Liver (tissue), 8 donors: ENCODE measurements at regions not wholly inside any gene's neighbourhood (a gene's known extent, or its start where the extent isn't known, plus 50 kb on each side); places are given as distances from the start of the nearest gene placed in this dataset.

ENCODE experiments used
- DNase-seq: peaks from one replicate; pipeline ENCODE4 v3.0.0-alpha.2; 2017; ENCODE audit warnings: low spot score
- H3K27ac ChIP-seq, 2 donors: one replicate each; pipeline ENCODE4 v1.7.0; 2013; ENCODE audit warnings: inconsistent platforms in 2 of 2, low read length in 2 of 2, control low read depth in 1 of 2, low read depth in 1 of 2, mild to moderate bottlenecking in 1 of 2
- H3K27me3 ChIP-seq, 4 donors: one replicate each; pipeline versions ENCODE4 v1.6.1 to v1.7.0; 2013; ENCODE audit warnings: low read length in 3 of 4, inconsistent platforms in 1 of 4, mild to moderate bottlenecking in 1 of 4, moderate library complexity in 1 of 4; ENCODE audit not compliant: control insufficient read depth in 4 of 4, insufficient read depth in 4 of 4
- H3K36me3 ChIP-seq, 4 donors: one replicate each; pipeline versions ENCODE4 v1.6.1 to v1.7.0; 2013; ENCODE audit warnings: low read length in 3 of 4, mild to moderate bottlenecking in 3 of 4, low read depth in 1 of 4, moderate library complexity in 1 of 4; ENCODE audit not compliant: control insufficient read depth in 4 of 4, insufficient read depth in 3 of 4
- H3K4me1 ChIP-seq, 4 donors: one replicate each; pipeline versions ENCODE4 v1.6.1 to v1.7.0; 2013; ENCODE audit warnings: low read length in 3 of 4, mild to moderate bottlenecking in 3 of 4, moderate library complexity in 1 of 4; ENCODE audit not compliant: control insufficient read depth in 4 of 4, insufficient read depth in 4 of 4
- H3K4me3 ChIP-seq, 3 donors: one replicate each; pipeline versions ENCODE4 v1.6.1 to v1.7.0; 2013; ENCODE audit warnings: low read length in 3 of 3, control low read depth in 1 of 3, low read depth in 1 of 3, mild to moderate bottlenecking in 1 of 3
- H3K9ac ChIP-seq, 2 donors: one replicate each; pipeline ENCODE4 v1.7.0; 2013; ENCODE audit warnings: low read length in 2 of 2, mild to moderate bottlenecking in 2 of 2, moderate library complexity in 2 of 2, control low read depth in 1 of 2, low read depth in 1 of 2
- H3K9me3 ChIP-seq, 4 donors: one replicate each; pipeline versions ENCODE4 v1.6.1 to v1.7.0; 2013; ENCODE audit warnings: low read length in 3 of 4; ENCODE audit not compliant: control insufficient read depth in 4 of 4
- CTCF ChIP-seq: fragments of 150-350 bp; IDR thresholded peaks from 2 replicates; pipeline ENCODE4 v1.5.1; 2017; ENCODE audit warnings: improper control_type of control experiment, low read depth, low read length; ENCODE audit not compliant: missing input control
- EGR1 ChIP-seq, 2 donors: IDR thresholded peaks; 2 replicates each; pipeline ENCODE4 v1.6.1; 2016 to 2018; ENCODE audit warnings: antibody characterized with exemption in 2 of 2, low read depth in 2 of 2
- FOXA1 ChIP-seq: IDR thresholded peaks from 2 replicates; pipeline ENCODE4 v1.6.1; 2016; ENCODE audit warnings: antibody characterized with exemption
- FOXA2 ChIP-seq: IDR thresholded peaks from 2 replicates; pipeline ENCODE4 v1.6.1; 2016; ENCODE audit warnings: antibody characterized with exemption
- GABPA ChIP-seq, 2 donors: IDR thresholded peaks in 1 of 2; conservative IDR thresholded peaks in 1 of 2; 2 replicates each; pipeline ENCODE4 v1.6.1; 2016; ENCODE audit warnings: antibody characterized with exemption in 2 of 2, mild to moderate bottlenecking in 1 of 2, moderate library complexity in 1 of 2
- HNF4A ChIP-seq, 2 donors: conservative IDR thresholded peaks; 2 replicates each; pipeline ENCODE4 v1.6.1; 2016; ENCODE audit warnings: antibody characterized with exemption in 2 of 2, mild to moderate bottlenecking in 2 of 2
- HNF4G ChIP-seq: IDR thresholded peaks from 2 replicates; pipeline ENCODE4 v1.6.1; 2016; ENCODE audit warnings: antibody characterized with exemption
- JUND ChIP-seq, 2 donors: IDR thresholded peaks; 2 replicates each; pipeline ENCODE4 v1.6.1; 2016; ENCODE audit warnings: antibody characterized with exemption in 2 of 2
- MAX ChIP-seq: IDR thresholded peaks from 2 replicates; pipeline ENCODE4 v1.6.1; 2016; ENCODE audit warnings: antibody characterized with exemption
- NR2F2 ChIP-seq: IDR thresholded peaks from 2 replicates; pipeline ENCODE4 v1.6.1; 2016; ENCODE audit warnings: antibody characterized with exemption
- RAD21 ChIP-seq, 2 donors: IDR thresholded peaks; 2 replicates each; pipeline ENCODE4 v1.6.1; 2016; ENCODE audit warnings: antibody characterized with exemption in 2 of 2, mild to moderate bottlenecking in 2 of 2
- RXRA ChIP-seq, 2 donors: IDR thresholded peaks; 2 replicates each; pipeline ENCODE4 v1.6.1; 2017 to 2018; ENCODE audit warnings: antibody characterized with exemption in 2 of 2, mild to moderate bottlenecking in 1 of 2
- SP1 ChIP-seq: IDR thresholded peaks from 2 replicates; pipeline ENCODE4 v1.6.1; 2018; ENCODE audit warnings: antibody characterized with exemption, mild to moderate bottlenecking
- TAF1 ChIP-seq: conservative IDR thresholded peaks from 2 replicates; pipeline ENCODE4 v1.6.1; 2016; ENCODE audit warnings: antibody characterized with exemption, mild to moderate bottlenecking
- YY1 ChIP-seq: IDR thresholded peaks from 2 replicates; pipeline ENCODE4 v1.6.1; 2016; ENCODE audit warnings: antibody characterized with exemption, mild to moderate bottlenecking
- WGBS: extraction: QIAGEN DNeasy Blood & Tissue Kit; methylation state at CpG from one replicate; pipeline ENCODE4 v1.1.7; 2013; 5-methylcytosine and 5-hydroxymethylcytosine counted together
- TF ChIP-seq, protein P1 (sequence below): IDR thresholded peaks from 2 replicates; pipeline ENCODE4 v1.6.1; 2016; ENCODE audit warnings: antibody characterized with exemption
- donor health status: healthy.
- donor health status: healthy.
- donor health status: healthy.
- donor health status: healthy.
- donor health status: healthy.

DNA sequence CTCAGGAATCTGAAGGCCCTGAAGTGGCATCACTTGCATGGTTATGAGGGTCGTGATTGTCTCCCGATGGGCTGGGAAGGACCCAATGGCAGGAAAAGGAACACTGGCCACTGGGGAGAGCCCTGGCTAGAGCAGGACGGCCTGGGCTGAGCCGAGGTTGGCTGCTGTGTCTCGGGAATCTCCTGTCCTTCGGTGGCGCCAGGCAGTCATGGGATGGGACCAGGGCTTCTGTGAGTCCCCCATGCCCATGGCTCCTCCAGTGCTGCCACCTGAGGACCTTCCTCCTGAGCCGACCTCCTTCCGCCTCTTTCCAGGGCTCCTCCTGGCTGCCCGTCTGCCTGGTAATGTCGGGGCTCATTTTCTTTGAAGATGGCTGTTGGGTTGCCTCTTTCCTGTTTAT lies 1394.0 kb downstream of the BRD1 start:
- no peaks in the 10 kb centered on the region for H3K36me3 ChIP-seq
- peaks cover 0 to 6% (median 0%) of the 10 kb centered on the region in 4 donors for H3K27me3 ChIP-seq
- no peak overlapping the region for H3K27ac ChIP-seq
- no peak for DNase-seq
- TF ChIP-seq SP1, result no peak
- no peak for TF ChIP-seq YY1
- TF ChIP-seq NR2F2, result no peak
- TF ChIP-seq TAF1, result no peak
- no peak for TF ChIP-seq GABPA (IDR thresholded peaks at IDR 0.05 in 1 of 2, conservative IDR thresholded peaks at IDR 0.05 in 1 of 2)
- no peak for TF ChIP-seq MAX
- 75% methylated on average over 11 of the region's 11 CpGs for WGBS
- no peaks in the 10 kb centered on the region for H3K9me3 ChIP-seq
- no peaks in the 10 kb centered on the region for H3K4me1 ChIP-seq
- no peak overlapping the region for H3K4me3 ChIP-seq
- H3K9ac ChIP-seq, result no peak overlapping the region

DNA sequence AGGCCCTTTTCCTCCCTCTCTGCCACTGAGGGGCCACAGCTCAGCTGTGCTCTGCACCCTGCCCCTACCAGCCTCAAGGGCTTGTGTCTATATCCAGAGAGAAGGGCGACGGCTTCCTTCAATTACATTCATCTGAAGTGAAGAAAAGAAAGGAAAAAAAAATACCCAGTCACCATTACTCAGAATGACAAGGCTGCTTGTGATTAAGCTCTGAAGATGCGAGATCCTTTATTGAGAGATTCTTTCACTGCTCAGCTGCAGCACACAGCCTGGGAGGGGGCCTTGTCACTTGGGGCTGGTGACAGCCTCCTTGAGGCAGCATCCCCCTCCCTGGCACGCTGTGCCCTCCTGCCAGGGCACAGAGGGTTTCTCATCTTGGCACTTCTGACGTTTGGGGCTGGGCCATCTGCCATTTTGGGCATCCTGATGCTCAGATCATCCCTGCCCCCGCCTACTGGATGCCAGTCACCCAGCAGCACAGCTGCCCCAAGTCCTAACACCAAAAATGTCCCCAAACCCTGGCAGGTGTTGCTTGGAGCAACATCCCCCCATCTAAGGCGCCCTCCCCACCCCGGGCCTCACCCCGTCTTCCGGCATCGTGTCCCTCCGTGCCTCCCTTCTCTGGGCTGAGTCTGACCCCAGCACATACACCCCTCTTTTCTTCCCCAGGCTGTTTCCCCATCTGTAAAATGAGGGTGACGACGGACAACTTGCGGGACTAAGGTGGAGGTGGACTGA lies 1394.7 kb downstream of the BRD1 start:
- H3K9me3 ChIP-seq, result no peaks in the 10 kb centered on the region
- 75% methylated on average over 15 of the region's 15 CpGs for whole genome bisulfite sequencing
- H3K4me1 ChIP-seq, result no peaks in the 10 kb centered on the region
- H3K27ac ChIP-seq, result no peak overlapping the region
- no peaks in the 10 kb centered on the region for H3K36me3 ChIP-seq
- no peak overlapping the region for H3K9ac ChIP-seq
- no peak for DNase-seq
- peaks cover 0 to 6% (median 0%) of the 10 kb centered on the region in 4 donors for H3K27me3 ChIP-seq
- TF ChIP-seq NR2F2 (no peak), HNF4G (no peak), GABPA (IDR thresholded peaks at IDR 0.05 in 1 of 2, conservative IDR thresholded peaks at IDR 0.05 in 1 of 2) (no peak), HNF4A (conservative IDR thresholded peaks at IDR 0.05) (no peak), TAF1 (no peak), FOXA1 (no peak), YY1 (no peak), MAX (no peak), EGR1 (IDR thresholded peaks at IDR 0.05; ENCODE audit: low read depth in 2 of 2) (no peak), RXRA (IDR thresholded peaks at IDR 0.05) (no peak), FOXA2 (no peak), RAD21 (IDR thresholded peaks at IDR 0.05) (no peak)
- TF ChIP-seq, protein P1, sequence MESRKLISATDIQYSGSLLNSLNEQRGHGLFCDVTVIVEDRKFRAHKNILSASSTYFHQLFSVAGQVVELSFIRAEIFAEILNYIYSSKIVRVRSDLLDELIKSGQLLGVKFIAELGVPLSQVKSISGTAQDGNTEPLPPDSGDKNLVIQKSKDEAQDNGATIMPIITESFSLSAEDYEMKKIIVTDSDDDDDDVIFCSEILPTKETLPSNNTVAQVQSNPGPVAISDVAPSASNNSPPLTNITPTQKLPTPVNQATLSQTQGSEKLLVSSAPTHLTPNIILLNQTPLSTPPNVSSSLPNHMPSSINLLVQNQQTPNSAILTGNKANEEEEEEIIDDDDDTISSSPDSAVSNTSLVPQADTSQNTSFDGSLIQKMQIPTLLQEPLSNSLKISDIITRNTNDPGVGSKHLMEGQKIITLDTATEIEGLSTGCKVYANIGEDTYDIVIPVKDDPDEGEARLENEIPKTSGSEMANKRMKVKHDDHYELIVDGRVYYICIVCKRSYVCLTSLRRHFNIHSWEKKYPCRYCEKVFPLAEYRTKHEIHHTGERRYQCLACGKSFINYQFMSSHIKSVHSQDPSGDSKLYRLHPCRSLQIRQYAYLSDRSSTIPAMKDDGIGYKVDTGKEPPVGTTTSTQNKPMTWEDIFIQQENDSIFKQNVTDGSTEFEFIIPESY, result no peak
- H3K4me3 ChIP-seq, result no peak overlapping the region

DNA sequence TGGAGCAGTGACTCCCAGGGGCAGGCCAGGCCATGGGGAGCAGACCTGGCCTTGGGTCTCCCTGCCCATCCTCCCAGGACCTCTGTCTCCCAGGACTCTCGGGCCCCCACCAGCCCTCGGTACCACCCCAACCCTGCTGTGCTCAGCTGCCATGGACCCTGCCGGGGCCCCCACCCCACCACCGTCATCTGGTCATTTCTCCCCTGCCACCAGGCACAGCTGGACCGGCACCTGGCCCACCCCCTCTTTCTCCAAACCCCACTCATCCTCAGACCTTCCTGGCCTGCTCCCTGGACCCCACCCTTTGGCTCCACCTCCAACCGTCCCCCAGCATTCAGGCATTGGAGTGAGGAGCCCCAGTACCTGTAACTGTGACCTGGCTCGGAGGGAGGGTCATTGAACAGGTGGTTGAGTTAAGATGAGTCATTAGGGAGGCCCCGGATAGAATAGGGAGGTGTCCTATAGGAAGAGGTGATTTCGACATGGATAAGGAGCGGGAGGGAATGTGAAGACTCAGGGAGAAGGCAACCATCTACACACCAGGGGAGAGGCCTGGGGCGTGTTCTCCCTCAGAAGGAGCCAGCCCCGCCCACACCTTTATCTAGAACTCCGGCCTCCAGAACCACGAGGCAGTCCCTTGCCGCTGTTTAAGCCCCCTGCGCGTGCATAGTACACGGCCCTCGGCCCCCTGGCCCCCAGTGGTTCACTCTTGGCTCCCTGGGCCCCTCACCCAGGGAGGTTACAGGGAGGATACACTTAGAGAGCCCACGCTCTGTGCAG lies 1395.9 kb downstream of the BRD1 start:
- no peak overlapping the region for H3K4me3 ChIP-seq
- no peaks in the 10 kb centered on the region for H3K4me1 ChIP-seq
- WGBS, result 70% methylated on average over 20 of the region's 20 CpGs
- no peak overlapping the region for H3K27ac ChIP-seq
- no peak for DNase-seq
- no peak for TF ChIP-seq NR2F2
- no peak for TF ChIP-seq RXRA (IDR thresholded peaks at IDR 0.05)
- no peak for TF ChIP-seq YY1
- no peak for TF ChIP-seq FOXA2
- TF ChIP-seq JUND (IDR thresholded peaks at IDR 0.05), result no peak
- no peak for TF ChIP-seq CTCF
- no peak for TF ChIP-seq MAX
- TF ChIP-seq GABPA (IDR thresholded peaks at IDR 0.05 in 1 of 2, conservative IDR thresholded peaks at IDR 0.05 in 1 of 2), result no peak
- no peak for TF ChIP-seq FOXA1
- H3K9ac ChIP-seq, result no peak overlapping the region
- H3K27me3 ChIP-seq, result peaks cover 0 to 6% (median 0%) of the 10 kb centered on the region in 4 donors
- no peaks in the 10 kb centered on the region for H3K36me3 ChIP-seq
- no peaks in the 10 kb centered on the region for H3K9me3 ChIP-seq
